Gastrocnemius medialis (tissue), 4 donors: ENCODE measurements at regions not wholly inside any gene's neighbourhood (a gene's known extent, or its start where the extent isn't known, plus 50 kb on each side); places are given as distances from the start of the nearest gene placed in this dataset.
"Not testable (repeated sequence)": the region's sequence is repeated elsewhere in the genome, so short reads cannot be mapped to it uniquely, and the experiment has no call there.

Experiments
- ATAC-seq, 2 donors: fragments of 150-250 bp; one replicate each; pipeline ENCODE4 v1.9.1; 2016
- DNase-seq, 2 donors: peaks; one replicate each; pipeline ENCODE4 v3.0.0-alpha.2; 2019
- H3K27ac ChIP-seq, 4 donors: fragments of 200-600 bp; sonication (generic); 1 replicate in 1 of 4; 2 replicates in 3 of 4; pipeline ENCODE4 v1.5.1; 2016 to 2018; ENCODE audit warnings: mild to moderate bottlenecking in 2 of 4, moderate library complexity in 1 of 4
- H3K27me3 ChIP-seq, 3 donors: fragments of 200-600 bp; sonication (generic) in 2 of 3; 1 replicate in 1 of 3; 2 replicates in 2 of 3; pipeline versions ENCODE4 v1.5.1 to v1.6.0; 2016 to 2019; ENCODE audit warnings: mild to moderate bottlenecking in 1 of 3, moderate library complexity in 1 of 3
- H3K36me3 ChIP-seq, 2 donors: fragments of 200-600 bp; sonication (generic) in 1 of 2; one replicate each; pipeline ENCODE4 v1.5.1; 2017 to 2018
- H3K4me1 ChIP-seq, 2 donors: fragments of 200-600 bp; sonication (generic) in 1 of 2; one replicate each; pipeline ENCODE4 v1.5.1; 2016 to 2017; ENCODE audit warnings: mild to moderate bottlenecking in 2 of 2
- H3K4me3 ChIP-seq, 4 donors: fragments of 200-600 bp; sonication (generic) in 3 of 4; 1 replicate in 1 of 4; 2 replicates in 3 of 4; pipeline ENCODE4 v1.5.1; 2016 to 2019; ENCODE audit warnings: mild to moderate bottlenecking in 2 of 4
- H3K9me3 ChIP-seq, 3 donors: fragments of 200-600 bp; sonication (generic) in 2 of 3; 1 replicate in 1 of 3; 2 replicates in 2 of 3; pipeline ENCODE4 v1.5.1; 2016 to 2019
- CTCF ChIP-seq, 5 experiments: fragments of 450-650 bp in 3 of 5; fragments of 200-600 bp in 2 of 5; sonication (generic) in 2 of 5; IDR thresholded peaks in 4 of 5; conservative IDR thresholded peaks in 1 of 5; 1 replicate in 4 of 5; 2 replicates in 1 of 5; pipeline ENCODE4 v1.5.1; 2016 to 2019; ENCODE audit warnings: antibody characterized with exemption in 5 of 5, mild to moderate bottlenecking in 3 of 5, moderate library complexity in 3 of 5
- POLR2A ChIP-seq, 2 donors: fragments of 450-650 bp; IDR thresholded peaks; one replicate each; pipeline ENCODE4 v1.6.1; 2017; ENCODE audit warnings: antibody characterized with exemption in 2 of 2, mild to moderate bottlenecking in 2 of 2, moderate library complexity in 2 of 2
- in situ Hi-C, 4 donors: fragments of 200-750 bp; cut with MboI; loops; one replicate each; pipeline versions ENCODE4 v1.15.0 to v1.8.0; 2017; ENCODE audit warnings: low sequenced_read_pairs in 4 of 4
- intact Hi-C: fragments of 100-400 bp; cut with DNase I; formaldehyde crosslinking; loops from one replicate; pipeline ENCODE4 v1.15.1; 2023; ENCODE audit warnings: low total_unique reads

GRCh38 chr14:38559711-38560110, 303.8 kb upstream of the CLEC14A start:
- ATAC-seq (no peak), DNase-seq (no peak)
- TF ChIP-seq POLR2A (IDR thresholded peaks at IDR 0.05): no peak
- TF ChIP-seq CTCF (IDR thresholded peaks at IDR 0.05 in 4 of 5, conservative IDR thresholded peaks at IDR 0.05 in 1 of 5): no peak
- intact Hi-C loops: no loop called here
- Histone ChIP-seq H3K9me3 (no peaks in the 10 kb centered on the region), H3K36me3 (no peaks in the 10 kb centered on the region), H3K4me3 (no peak overlapping the region), H3K4me1 (no peaks in the 10 kb centered on the region), H3K27ac (no peak overlapping the region), H3K27me3 (no peaks in the 10 kb centered on the region)
- in situ Hi-C loops: no loop called here

GRCh38 chr14:38557391-38557790, 301.5 kb upstream of the CLEC14A start:
- H3K36me3 ChIP-seq, ATAC-seq, H3K27me3 ChIP-seq, in situ Hi-C loops, H3K27ac ChIP-seq, H3K4me3 ChIP-seq, H3K9me3 ChIP-seq, H3K4me1 ChIP-seq, DNase-seq, intact Hi-C loops: not testable (repeated sequence)

- Histone ChIP-seq H3K4me1 (no peaks in the 10 kb centered on the region), H3K4me3 (no peak overlapping the region), H3K27ac (no peak overlapping the region), H3K9me3 (no peaks in the 10 kb centered on the region), H3K36me3 (no peaks in the 10 kb centered on the region), H3K27me3 (no peaks in the 10 kb centered on the region)
- TF ChIP-seq CTCF (IDR thresholded peaks at IDR 0.05 in 4 of 5, conservative IDR thresholded peaks at IDR 0.05 in 1 of 5): no peak
- no peak for TF ChIP-seq POLR2A (IDR thresholded peaks at IDR 0.05)
- ATAC-seq (no peak), DNase-seq (no peak)
- intact Hi-C loops: no loop called here
- in situ Hi-C loops: no loop called here
Observed at GRCh38 chr14:38556252-38556651, 300.4 kb upstream of the CLEC14A start.

GRCh38 chr14:38554026-38554425, 298.1 kb upstream of the CLEC14A start:
- ATAC-seq: no peak
- Histone ChIP-seq H3K4me3 (no peak overlapping the region), H3K4me1 (no peaks in the 10 kb centered on the region), H3K36me3 (no peaks in the 10 kb centered on the region), H3K27me3 (no peaks in the 10 kb centered on the region), H3K9me3 (no peaks in the 10 kb centered on the region), H3K27ac (no peak overlapping the region)
- TF ChIP-seq CTCF (IDR thresholded peaks at IDR 0.05 in 4 of 5, conservative IDR thresholded peaks at IDR 0.05 in 1 of 5) (no peak), POLR2A (IDR thresholded peaks at IDR 0.05) (no peak)
- DNase-seq: no peak
- intact Hi-C loops (no loop called here), in situ Hi-C loops (no loop called here)

- Histone ChIP-seq H3K4me1 (no peaks in the 10 kb centered on the region), H3K4me3 (no peak overlapping the region), H3K36me3 (no peaks in the 10 kb centered on the region), H3K27me3 (no peaks in the 10 kb centered on the region), H3K27ac (no peak overlapping the region), H3K9me3 (no peaks in the 10 kb centered on the region)
- in situ Hi-C loops: no loop called here
- no peak for TF ChIP-seq CTCF (IDR thresholded peaks at IDR 0.05 in 4 of 5, conservative IDR thresholded peaks at IDR 0.05 in 1 of 5)
- DNase-seq (no peak), ATAC-seq (no peak)
- intact Hi-C loops: no loop called here
Observed at GRCh38 chr14:38553586-38553985, 297.7 kb upstream of the CLEC14A start.
